HAP-1 (cell line): ENCODE measurements at regions not wholly inside any gene's neighbourhood (a gene's known extent, or its start where the extent isn't known, plus 50 kb on each side); places are given as distances from the start of the nearest gene placed in this dataset.

Source experiments
- DNase-seq, 2 experiments: peaks; one replicate each; pipeline ENCODE4 v3.0.0-alpha.2; 2016 to 2020; ENCODE audit warnings: low spot score in 2 of 2
- H3K27me3 ChIP-seq: fragments of 250-450 bp; sonication (Bioruptor Pico); 2 replicates; pipeline ENCODE4 v1.5.1; 2020; ENCODE audit warnings: low read depth, mild to moderate bottlenecking, moderate library complexity
- H3K36me3 ChIP-seq: fragments of 250-450 bp; sonication (Bioruptor Pico); replicated peaks from 2 replicates; pipeline ENCODE4 v1.5.1; 2020; ENCODE audit warnings: mild to moderate bottlenecking
- H3K4me1 ChIP-seq: fragments of 250-450 bp; sonication (Bioruptor Pico); 2 replicates; pipeline ENCODE4 v1.5.1; 2020; ENCODE audit warnings: mild to moderate bottlenecking
- H3K4me3 ChIP-seq: fragments of 250-450 bp; sonication (Bioruptor Pico); 2 replicates; pipeline ENCODE4 v1.5.1; 2020; ENCODE audit warnings: mild to moderate bottlenecking, moderate library complexity
- H3K9me3 ChIP-seq: fragments of 250-450 bp; sonication (Bioruptor Pico); 2 replicates; pipeline ENCODE4 v1.5.1; 2020; ENCODE audit warnings: mild to moderate bottlenecking, moderate library complexity
- in situ Hi-C: fragments of 300-500 bp; cut with MboI; formaldehyde crosslinking; loops from 3 replicates; pipeline ENCODE4 v1.14.3; 2020; ENCODE audit warnings: low sequenced_read_pairs, inconsistent platforms, mixed read lengths

DNA sequence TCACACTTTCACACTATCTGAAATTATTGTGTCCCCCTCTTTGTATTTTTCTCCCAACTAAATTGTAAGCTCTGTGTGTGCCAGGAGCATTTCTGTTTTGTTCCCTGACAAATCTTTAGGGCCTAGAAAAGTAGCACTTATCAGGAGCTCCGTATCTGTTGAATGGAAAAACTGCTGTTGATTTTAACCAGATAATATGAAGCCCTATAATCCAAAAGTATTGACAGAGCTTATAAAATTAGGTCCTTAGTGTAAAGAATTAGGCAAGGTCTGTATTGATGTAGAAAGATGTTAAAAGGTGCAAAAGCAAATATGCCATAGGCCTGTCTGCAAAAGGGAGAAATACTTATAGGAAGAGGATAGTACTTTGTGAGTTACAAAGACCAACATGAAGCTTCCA is 109.4 kb upstream of the ISL1 start:
- Histone ChIP-seq H3K4me3 (no peak overlapping the region), H3K4me1 (no peaks in the 10 kb centered on the region), H3K9me3 (no peaks in the 10 kb centered on the region; the same call in 1 of the 2 replicates), H3K27me3 (no peaks in the 10 kb centered on the region), H3K36me3 (no peaks in the 10 kb centered on the region)
- in situ Hi-C loops, result no loop called here
- DNase-seq, result no peak

DNA sequence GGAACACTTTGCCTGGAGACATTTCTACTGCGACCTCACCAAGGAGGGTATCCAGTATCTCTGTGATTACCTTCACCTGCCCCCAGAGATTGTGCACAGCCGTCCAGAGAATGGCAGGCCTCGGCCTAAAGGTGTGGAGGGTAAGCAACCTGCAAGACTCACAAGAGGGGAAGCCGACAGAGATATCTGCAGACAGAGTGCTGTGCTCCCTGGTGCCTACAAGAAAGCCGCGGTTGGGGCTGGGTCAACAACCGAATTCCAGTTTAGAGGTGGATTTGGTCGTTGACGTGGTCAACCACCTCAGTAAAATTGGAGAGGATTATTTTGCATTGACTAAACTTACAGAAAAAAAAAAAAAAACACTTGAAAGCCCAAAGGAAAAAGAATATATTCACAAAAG is 107.8 kb upstream of the ISL1 start:
- no peak for DNase-seq
- no peaks in the 10 kb centered on the region for H3K27me3 ChIP-seq
- no peaks in the 10 kb centered on the region for H3K36me3 ChIP-seq
- in situ Hi-C loops, result no loop called here
- no peaks in the 10 kb centered on the region; the same call in 1 of the 2 replicates for H3K9me3 ChIP-seq
- H3K4me3 ChIP-seq, result no peak overlapping the region
- H3K4me1 ChIP-seq, result no peaks in the 10 kb centered on the region

DNA sequence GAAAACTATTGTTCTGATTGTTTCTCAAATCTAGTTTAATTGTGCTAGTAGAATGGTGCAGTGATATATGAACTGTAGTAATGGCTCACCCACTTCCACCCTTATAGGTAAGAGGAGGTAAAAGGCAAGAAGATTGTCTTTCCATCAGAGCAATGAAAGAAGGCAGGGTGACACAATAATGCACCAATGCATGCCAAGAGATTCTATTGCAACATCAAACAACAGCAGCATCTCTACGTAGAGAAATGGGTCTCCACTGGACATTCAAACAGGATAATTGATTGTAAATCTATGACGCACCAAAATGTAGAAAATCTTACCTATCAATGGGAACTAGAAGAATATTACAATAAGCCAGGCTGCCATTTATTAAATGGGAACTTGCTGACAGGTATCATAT is 107.0 kb upstream of the ISL1 start:
- Histone ChIP-seq H3K36me3 (no peaks in the 10 kb centered on the region), H3K4me3 (no peak overlapping the region), H3K9me3 (no peaks in the 10 kb centered on the region; the same call in 1 of the 2 replicates), H3K27me3 (no peaks in the 10 kb centered on the region), H3K4me1 (no peaks in the 10 kb centered on the region)
- in situ Hi-C loops, result no loop called here
- no peak for DNase-seq

DNA sequence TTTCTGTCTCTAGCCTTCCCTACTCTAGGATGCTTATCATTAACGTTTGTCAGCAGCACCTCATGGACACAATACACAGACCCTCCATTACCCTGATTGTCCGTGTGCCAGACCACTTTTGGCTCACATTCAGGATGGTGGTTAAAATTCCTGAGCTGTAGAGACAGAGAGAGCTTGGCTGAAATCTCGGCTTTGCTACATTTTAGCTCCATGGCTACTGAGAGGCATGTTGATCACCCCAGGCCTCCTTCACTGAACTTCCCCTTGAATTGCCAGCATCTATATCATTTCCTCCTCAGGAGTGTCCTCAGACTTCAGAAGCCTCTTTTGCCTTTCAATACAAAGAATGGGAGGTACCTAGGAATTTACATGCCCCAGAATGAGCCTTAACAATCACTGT is 104.7 kb upstream of the ISL1 start:
- H3K4me3 ChIP-seq, result no peak overlapping the region
- no peaks in the 10 kb centered on the region for H3K36me3 ChIP-seq
- no peaks in the 10 kb centered on the region; the same call in 1 of the 2 replicates for H3K9me3 ChIP-seq
- in situ Hi-C loops, result no loop called here
- no peaks in the 10 kb centered on the region for H3K27me3 ChIP-seq
- H3K4me1 ChIP-seq, result no peaks in the 10 kb centered on the region
- DNase-seq, result no peak

DNA sequence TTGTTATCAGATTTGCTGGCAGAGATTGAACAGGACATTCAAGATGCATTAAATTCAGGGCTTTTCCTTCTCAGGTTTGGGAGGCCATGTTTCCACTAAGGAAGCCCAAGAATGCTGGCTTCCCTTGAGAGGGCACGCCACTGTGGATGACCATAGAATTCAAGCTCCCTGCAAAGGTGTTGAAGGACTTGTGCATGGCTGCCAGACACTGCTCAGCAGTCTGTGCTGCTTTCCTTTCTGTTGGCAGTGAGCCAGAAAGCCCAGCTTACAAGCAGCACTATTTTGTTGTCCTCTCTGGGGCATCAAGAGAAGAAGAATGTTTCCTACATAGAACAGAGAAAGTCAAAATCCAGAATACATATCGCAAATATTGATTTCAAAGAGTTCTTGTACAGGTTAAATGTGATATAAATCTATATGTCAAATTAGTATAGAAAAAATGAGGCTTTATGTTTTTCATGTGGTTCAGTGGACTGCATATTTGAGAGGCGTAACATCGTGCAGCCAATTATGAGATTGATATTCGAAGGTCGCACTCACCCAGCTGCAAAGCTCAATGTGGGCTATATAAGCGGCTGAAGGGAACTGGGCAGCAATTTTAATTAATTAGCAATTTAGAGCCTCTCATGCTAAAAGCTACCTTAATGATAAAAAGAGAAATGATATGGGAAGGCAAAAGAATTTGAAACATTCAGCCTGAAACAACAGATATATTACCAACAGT is 103.1 kb upstream of the ISL1 start:
- peak in 1 of 2 experiments; percentile 13 for DNase-seq
- Histone ChIP-seq H3K4me1 (no peaks in the 10 kb centered on the region), H3K36me3 (no peaks in the 10 kb centered on the region), H3K9me3 (no peaks in the 10 kb centered on the region), H3K4me3 (no peak overlapping the region), H3K27me3 (no peaks in the 10 kb centered on the region)
- in situ Hi-C loops, result no loop called here

DNA sequence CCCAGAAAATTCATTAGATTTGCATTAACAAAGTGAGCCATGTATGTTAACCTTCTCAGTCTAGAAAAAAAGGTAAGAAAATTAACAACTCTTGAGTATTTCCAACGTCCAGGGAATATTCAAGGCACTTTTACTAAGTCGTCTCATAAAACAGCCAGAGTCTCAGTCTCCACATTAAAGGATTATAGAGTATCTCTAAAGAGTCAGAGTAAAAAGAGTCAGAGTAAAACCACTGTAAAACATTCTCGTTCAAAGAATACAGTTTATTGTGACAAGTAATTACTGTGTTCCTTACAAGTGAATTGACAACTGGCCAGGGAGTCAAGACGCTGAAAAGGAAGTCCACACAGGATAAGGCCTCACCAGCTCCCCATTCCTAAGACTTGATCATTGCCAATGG is 97.2 kb upstream of the ISL1 start:
- Histone ChIP-seq H3K4me3 (no peak overlapping the region), H3K27me3 (no peaks in the 10 kb centered on the region), H3K9me3 (no peaks in the 10 kb centered on the region), H3K36me3 (no peaks in the 10 kb centered on the region), H3K4me1 (peaks cover 2% of the 10 kb centered on the region; the same call in 1 of the 2 replicates)
- in situ Hi-C loops, result no loop called here
- peak in 1 of 2 experiments; percentile 70 for DNase-seq

DNA sequence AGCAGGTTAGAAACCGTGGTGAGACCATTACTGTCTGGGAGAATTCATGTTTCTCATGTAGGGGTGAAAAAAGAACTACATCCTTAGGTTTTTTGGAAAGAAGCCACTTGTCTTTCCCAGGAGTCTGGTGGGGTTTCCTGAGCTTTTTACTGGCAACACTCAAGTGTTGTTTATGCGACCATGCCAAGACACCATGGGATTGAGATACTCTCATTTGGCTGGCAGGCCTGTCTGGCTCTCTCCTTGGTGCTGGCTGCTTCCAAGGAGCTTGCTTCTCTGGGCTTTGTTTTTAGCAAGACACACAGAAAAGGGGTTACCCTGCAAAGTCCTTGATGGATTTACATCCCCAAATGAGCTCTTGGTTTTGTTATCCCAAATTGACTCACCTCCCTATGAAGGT is 80.9 kb upstream of the ISL1 start:
- no peaks in the 10 kb centered on the region for H3K9me3 ChIP-seq
- H3K36me3 ChIP-seq, result no peaks in the 10 kb centered on the region
- H3K4me3 ChIP-seq, result no peak overlapping the region
- in situ Hi-C loops, result no loop called here
- no peak for DNase-seq
- H3K4me1 ChIP-seq, result no peaks in the 10 kb centered on the region
- no peaks in the 10 kb centered on the region; the same call in 1 of the 2 replicates for H3K27me3 ChIP-seq

DNA sequence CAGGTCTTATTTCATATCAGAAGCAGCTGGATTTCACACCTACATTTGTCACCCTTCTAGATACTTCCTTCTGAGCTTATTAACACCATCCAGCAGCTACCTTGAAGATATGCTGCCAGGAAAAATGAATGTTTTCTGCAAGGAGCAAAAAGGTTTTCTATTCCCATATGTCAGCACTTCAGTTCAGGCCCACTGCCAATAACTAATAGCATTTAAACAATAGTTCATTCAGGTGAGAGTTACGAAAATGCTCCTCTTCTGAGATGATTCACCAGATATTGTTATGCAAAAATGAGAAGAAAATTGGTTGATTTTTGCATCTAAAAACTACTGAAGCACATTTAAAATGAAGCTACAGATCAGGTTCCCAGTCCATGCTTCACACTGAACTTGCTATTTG is 56.4 kb upstream of the ISL1 start:
- peak in 1 of 2 experiments; percentile 8 for DNase-seq
- Histone ChIP-seq H3K4me3 (no peak overlapping the region), H3K36me3 (no peaks in the 10 kb centered on the region), H3K9me3 (no peaks in the 10 kb centered on the region), H3K4me1 (no peaks in the 10 kb centered on the region; the same call in 1 of the 2 replicates), H3K27me3 (no peaks in the 10 kb centered on the region)
- in situ Hi-C loops, result no loop called here
